NCI-H446 (cell line): ENCODE measurements at regions not wholly inside any gene's neighbourhood (a gene's known extent, or its start where the extent isn't known, plus 50 kb on each side); places are given as distances from the start of the nearest gene placed in this dataset.

ENCODE experiments used
- DNase-seq, 2 experiments: peaks; one replicate each; lab custom pipeline; 2025; lab: John Stamatoyannopoulos, UW

DNA sequence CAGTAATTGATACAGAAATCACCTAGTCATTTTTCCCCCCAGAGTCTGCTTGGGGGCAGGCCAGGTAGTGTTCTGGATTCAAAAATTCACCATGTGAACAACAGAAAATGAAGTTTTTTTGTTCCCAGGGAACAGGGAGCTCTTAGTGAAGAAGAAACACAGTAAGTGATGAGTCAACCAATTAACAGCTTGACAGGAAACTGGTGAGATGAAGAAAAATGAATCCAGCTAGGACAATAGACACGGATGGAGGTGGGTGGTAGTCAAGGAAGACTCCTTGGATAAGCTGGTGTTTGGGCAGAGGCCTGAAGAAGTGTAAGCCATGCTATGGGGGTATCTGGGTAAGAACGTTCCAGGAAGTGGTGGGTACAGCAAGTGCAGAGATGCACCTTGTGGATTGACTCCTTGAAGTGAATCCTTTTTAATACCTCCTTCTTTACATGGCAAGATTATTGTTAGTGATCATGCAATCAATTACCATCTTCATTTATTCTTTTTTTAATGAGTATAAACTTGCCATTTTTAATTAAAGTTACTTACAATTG, 339.9 kb upstream of the RGMA start:
- no peak for DNase-seq

DNA sequence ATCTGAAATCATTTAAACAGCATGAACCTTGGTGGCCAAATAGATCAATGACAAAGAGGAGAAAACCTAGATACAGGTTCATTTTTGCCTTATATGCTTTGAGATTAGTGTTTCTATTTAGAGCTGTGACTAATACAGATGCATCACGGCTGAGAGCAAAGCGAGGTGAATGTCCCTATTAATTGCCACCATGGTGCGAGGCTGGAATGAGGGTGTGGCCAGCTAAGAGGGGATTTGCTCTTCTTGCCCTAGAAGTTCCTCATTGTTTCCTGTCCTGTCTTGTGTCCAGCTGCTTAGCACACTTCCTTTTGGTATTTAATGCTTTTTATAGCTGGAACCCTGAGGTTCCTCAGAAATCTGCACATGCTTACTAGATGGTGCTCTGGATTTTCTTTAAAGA, 339.1 kb upstream of the RGMA start:
- no peak for DNase-seq

DNA sequence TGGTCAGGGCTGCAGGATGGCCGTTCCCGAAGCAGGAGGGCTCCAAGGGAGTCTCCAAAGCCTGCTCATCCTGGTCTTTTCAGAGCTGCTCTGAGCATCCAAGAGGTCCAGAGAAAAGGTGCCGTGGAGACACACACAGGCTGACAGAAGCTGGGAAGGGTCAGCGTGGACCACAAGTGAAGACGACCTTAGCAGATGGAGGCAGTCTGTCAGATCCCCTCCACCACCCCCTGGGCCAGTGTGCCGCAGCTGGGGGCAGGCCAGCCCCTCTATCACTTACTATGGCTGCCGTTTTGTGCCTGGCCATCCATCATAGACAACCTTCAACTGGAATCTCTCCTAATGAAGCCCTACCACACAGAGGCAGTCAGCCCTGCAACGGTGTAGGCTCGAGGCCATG, 335.1 kb upstream of the RGMA start:
- DNase-seq = no peak

DNA sequence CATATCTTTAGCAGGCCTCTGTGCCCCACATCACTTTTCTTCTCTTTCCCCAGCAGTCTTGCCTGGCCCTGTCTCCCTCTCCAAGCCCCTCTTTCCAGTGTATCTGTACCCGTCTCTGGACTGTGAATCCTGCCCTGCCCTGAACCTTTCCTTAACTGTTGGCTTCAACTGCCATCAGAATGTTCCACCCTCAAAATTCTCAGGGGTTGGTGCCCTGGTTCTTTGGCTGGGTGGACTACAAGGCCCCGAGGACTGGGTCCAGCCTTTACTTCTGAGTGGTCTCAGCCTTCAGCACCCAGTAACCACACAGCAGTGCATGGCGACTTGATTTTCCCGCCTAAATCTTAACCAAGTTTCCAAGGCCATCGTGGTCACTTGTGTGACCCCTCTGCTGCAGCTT, 333.5 kb upstream of the RGMA start:
- DNase-seq = no peak

DNA sequence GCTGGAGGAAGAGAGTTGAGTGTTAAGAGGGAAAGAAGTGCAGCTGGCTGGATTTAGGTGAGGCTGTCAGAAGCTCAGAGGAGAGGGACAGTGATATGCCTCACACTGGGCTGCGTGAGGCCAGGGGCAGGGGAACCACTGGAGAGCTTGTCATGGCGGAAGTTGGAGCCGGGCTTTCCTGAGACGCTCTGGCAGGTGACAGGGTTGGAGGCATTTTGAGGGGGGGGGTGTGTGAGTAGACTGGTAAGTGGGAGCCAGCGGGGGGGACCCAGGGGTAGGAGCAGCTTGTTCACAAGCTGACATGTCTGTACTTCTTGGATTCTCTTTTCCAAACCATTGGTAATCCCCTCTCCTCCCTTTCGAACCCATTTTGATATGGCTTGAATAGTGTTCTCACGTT, 331.5 kb upstream of the RGMA start:
- no peak for DNase-seq

DNA sequence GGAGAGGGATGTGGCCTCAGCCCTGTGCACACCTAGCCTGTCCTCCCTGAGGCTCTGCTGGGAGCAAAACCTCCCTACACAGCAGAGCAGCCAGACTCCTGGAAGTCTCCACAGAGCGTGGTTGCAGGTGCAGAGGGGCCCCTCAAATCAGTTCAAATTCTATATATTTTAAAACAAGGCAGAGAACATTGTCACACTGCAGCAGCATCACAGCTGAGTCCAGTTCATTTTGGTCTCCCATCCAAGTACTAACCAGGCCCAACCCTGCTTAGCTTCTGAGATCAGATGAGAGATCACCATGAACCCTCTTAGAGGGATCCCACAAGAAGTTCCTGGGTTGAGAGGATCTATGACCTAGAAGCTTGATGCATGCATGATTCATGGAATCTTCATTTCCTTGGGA, 331.0 kb upstream of the RGMA start:
- DNase-seq = no peak

DNA sequence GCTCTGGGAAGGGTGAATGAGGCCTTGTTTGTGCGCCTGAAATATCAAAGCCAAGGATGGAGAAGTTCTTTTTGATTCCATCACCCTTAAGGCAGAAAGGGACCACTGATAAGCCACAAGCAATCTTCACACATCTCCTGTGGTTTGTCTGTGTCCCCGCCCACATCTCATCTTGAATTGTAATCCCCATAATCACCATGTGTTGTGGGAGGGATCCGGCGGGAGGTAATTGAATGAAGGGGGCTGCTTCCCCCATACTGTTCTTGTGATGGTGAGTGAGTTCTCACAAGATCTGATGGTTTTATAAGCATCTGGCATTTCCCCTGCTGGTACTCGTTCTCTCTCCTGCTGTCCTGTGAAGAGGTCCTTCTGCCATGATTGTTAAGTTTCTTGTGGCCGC, 329.6 kb upstream of the RGMA start:
- DNase-seq = no peak

DNA sequence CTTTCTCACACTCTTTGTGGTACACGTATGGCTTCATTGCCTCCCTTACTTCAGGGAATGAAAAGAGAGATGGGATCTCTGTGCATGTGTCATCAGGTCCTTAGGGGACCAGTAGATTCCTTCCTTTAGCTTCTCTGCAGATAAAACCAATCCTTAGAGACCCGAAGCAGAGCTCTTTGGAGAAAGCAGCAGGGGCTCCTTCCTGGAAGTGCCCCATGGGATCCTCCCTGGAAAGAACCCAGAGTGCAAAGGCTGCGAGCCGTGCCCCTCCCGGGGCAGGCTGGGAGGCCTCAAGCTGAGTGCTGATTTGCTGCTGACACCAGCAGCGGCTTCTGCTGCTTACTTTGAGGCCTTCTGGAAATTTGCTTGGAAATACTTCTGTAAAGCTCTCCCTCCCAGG, 328.6 kb upstream of the RGMA start:
- DNase-seq = no peak

DNA sequence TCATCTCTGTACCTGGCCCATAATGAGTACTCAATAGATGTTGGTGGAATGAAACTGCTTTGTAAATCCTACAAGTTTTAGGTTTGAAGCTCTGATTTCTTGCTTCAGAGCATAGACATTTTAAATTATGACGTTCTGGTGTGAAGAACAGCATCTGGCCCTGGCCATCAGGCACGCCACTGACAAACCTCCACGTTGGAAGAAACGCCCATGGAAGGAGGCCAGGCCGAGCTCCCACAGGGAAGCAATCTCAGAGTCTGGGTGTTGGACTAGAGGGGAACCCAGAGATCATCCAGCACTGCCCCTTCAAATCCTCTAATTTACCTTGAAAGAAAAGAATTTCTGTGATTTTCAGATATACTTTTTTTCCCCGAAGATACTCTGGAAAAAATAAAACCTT, 328.1 kb upstream of the RGMA start:
- DNase-seq = no peak

DNA sequence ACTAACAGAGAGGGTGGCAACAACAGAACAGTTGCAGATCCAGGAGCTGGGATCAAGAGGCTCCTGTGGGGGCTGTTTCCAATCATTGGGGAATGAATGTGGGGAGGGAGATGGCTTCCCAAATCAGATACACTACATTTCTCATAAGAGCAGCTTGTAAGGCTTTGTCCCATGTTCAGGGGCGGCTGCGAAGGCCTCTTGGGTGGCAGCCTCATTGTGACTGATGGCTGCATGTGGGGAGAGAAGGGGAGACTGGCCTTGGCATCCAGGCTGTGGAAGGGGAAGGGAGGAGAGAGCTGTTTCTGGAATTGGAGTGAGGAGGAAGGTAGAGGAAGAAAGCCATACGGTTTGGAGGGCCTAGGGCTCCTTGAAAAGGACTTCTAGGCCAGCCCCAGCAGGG, 326.6 kb upstream of the RGMA start:
- DNase-seq = no peak

DNA sequence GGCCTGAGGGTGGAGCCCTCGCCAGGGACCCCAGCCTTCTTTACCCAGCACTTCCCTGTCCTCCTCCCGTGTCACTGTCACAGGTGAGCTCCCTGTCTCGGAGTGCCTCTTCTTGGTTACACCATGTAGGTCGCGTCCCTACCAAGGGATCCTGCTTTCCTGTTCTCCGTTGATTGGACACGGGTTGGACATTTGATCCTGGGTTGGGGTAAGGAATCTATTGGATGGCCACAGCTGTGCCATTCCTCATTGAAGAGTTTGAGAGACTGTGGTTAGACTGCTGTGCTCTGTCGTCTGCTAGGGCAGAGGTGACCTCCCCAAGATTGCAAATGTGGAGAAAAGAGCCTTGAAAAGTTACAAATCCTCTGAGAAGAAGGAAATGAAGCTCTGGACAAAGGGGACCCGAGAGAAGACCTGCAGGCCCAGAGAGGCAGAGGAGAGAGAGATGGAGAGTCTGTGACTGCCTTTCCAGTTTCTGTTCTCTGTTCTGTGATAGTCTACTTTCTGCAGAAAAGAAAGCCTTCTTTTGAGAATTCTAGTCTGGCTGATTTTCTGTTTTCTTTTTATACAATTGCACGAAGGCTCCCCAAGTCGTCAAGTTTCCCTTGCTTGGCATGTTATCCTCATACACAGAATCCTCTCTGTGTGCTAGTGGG, 325.7 kb upstream of the RGMA start:
- no peak for DNase-seq

DNA sequence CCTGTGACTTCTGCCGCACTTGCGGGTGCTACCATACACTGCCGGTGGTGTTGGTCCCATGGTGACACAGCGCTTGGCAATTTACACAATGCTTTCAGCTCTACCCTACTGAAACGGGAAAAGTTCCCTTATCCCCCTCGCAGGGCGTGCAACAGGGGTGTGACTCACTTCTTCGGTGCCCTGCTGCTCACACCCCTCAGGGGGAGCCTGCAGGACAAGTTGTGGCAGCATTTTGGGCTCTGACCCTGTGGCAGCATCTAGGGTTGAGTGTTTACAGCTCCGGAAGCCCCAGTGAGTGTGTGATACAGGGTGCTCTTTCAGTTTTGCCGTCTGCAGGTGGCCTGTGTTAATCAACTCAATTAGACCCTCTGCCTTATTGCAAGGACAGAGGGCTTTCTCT, 324.7 kb upstream of the RGMA start:
- DNase-seq = no peak

DNA sequence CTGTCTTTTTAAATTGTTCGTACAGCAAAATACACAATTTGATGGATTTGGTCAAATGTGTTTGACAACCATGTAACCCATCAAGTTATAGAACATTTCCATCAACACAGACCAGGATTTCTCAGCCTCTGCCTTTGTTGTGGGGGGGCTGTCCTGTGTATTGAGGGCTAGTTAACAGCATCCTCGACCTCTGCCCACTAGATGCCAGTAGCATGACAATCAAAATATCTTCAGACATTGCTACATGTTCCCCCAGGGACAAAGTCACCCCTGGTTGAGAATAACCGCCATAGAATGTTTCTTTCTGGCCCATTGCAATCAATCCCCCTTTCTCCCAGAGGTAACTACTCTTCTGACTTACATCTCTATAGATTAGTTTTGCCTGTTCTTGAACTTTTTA, 310.1 kb upstream of the RGMA start:
- DNase-seq = no peak

DNA sequence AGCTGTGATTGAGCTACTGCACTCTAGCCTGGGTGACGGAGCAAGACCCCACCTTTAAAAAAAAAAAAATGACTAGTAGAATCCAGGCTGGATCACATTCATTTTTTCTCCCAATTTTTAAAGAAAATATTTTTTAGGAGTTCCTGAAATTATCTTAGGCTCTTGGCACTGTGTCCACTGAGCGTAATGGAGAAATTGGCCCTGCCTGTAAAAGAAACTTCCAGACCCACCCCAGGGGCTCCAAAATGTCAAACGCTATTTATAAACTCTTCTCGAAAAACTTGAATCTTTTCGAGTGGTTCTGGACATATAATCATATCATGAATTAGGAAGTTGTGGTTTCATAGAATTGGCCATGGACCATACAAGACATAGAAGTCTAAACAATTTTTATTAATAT, 300.2 kb upstream of the RGMA start:
- no peak for DNase-seq

DNA sequence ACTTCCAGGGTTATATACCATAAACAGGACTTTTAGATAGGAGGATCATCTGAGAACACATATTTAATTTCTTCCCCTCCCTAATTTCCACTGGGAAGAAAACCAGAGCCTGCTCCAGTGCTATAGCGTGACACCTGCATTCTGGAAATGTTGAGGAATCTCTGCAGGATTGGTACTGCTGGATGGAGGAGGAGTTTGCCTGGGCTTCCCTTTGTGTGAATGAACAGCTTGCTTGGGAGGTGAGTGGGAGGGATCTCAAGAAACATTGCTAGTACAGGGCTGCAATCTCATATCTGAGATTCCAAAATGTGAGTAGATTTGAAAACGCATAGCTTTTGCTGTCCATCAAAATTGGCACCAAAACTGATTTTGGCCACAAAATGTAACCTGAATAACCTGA, 295.9 kb upstream of the RGMA start:
- no peak for DNase-seq

DNA sequence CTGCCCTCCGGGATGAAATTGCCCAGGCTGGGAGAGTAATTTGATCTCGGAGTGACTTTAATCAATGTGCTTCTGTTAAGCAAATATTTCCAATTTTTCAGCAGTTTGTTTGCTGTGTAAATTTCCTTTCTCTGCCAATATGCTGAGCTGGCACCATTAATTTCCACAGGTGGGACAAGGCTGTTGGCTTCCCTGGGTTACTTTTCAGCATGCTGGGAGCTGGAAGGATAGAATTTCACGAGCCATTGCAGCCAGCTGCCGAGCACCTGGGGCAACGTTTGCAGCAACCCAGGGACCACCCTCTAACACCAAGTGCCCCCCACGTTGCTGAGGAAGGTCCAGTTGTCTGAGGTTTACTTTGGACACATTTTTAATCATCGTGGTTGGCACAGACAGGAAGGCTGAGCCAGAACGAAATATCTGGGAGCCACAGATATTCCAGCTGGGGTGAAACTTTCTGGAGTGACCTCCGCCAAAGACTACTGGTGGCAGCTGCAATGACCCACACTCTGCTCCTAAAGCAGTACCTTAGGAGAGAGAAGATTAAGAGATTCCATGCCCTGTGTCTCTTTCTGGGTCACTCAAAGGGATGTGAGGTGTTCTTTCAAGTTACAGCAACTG, 293.3 kb upstream of the RGMA start:
- no peak for DNase-seq

DNA sequence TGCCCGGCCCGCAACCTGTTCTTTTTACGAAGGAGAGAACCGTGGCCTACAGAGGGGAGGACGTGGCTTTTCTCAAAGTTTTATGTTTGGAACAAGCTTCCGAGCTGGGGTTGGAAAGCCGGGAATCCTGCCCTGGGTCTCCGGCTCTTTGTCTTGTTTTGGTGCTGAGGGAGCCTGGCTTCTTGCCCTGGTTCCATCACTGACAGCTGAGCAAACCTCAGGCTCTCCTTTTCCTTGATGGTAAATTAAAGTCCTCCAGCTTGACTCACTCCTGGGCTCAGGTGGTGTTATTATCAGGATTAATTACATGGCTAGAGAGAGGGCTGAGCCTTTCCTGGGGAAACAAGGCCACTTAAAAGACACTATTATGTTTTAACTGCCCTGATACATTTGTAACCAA, 289.5 kb upstream of the RGMA start:
- DNase-seq = no peak

DNA sequence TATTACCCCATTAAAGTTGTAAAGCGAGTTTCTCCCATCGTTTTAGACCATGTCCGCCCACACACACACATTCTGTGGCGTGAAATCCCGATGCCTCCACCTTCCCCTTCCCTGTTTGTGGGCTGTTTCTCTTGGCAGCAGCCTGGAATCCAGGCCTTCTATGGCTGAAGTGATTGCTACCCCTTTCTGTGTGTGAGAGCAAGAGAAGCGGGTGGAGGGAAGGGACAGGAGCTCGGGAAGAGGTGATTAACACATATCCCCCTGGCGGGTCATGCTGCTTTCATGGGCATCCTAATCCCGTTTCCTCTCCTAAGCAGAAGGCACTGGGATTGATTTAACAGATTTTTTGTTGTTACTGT, 283.8 kb upstream of the RGMA start:
- DNase-seq = no peak

DNA sequence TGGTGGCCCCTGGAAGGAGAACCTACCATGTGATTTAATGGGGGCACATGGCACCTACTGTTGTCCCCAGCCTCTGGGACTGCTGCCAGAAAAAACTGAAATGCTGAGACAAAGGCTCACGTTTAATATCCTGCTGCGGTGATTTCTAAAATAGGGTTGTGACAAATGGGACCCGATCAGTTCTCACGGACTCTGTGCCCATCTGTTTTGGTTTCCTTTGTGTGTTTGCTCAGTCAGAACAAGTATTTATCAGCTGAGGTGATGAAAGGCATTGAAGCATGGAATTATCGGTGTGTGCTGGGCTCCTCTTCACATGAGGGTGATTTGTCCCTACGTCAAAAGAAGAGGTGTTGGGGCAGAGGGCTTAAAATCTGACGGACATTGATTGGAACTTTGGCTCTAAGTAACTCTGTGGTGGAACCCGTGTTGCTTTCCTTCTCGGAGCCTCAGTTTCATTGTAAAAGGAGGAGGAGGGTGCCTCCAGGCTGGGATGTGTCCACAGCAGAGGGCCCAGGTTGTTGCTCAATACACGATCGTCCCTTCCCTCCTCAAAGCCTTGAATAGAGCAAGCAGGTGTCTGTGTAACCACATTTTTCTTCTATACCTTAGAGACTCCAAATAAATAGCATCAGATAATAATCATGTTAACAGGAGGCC, 283.3 kb upstream of the RGMA start:
- DNase-seq = no peak

DNA sequence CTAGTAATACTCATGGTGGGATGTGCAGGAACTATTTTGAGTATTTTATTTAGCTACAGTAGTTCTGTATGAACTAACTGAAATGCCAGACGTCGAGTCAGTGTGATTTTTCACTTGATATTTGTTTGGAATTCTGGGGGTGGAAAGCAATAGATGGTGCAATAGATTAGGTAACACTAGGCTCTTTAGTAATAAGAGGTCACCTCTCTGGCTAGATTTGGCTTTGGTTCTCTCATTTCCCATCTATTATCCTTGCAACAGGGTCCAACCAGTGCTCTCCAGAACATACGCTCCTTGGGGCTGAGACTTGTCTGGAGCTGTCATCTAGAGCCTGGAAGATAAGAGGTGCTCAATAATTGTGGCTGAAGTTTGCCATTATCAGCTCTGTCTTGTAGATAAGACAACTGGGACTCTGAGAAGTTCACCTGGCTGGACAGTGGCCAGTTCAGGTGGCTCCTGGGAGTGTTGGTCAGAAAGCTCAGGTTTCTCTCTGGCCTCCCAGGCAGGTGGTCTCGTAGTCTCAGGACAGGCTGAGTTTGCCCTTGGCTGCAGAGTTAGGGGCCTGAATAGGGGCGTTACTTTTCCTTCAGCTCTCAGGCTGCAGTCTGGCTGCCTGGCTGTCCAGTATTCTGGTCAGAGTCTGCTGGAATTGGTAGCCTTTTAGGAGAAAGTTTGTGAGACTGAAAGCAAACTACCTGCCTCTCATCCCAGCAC, 277.5 kb upstream of the RGMA start:
- DNase-seq = no peak

DNA sequence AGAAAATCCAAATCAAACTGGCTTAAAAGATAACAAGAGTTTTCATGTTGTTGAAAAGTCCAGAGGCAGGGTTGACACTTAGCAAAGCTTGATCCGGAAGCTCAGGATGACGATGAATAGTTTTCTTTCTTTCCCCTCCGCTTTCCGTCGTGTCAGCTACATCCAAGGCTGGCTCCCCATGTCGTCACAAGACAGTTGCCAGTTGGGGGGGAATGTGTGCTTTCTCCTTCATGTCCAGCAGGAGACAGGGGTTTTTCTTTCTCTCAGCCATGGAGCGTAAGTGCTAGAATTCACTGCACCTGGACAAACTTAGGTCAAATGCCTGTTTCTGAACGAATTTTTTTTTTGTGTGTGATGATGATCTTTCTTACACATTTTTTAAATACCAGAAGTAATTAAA, 273.8 kb upstream of the RGMA start:
- DNase-seq = no peak

DNA sequence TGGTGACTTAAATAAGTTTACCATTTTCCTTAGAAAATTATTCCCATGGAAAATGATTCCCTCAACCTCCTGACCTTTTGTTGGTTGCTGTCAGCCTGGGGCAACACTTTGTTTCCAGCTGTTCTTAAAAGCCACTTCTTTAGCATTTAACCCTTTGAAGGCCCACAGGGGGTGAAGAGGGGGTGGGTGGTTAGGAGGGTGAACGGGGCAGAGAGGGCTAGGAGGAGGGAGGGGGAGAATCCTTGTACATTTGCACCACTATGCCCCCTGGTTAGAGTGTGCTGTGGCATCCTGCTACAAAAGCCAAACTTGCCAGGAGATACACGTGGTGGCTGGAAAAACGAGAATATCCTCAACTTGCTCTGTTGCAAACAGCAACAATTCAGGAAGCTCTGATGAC, 273.2 kb upstream of the RGMA start:
- DNase-seq = no peak

DNA sequence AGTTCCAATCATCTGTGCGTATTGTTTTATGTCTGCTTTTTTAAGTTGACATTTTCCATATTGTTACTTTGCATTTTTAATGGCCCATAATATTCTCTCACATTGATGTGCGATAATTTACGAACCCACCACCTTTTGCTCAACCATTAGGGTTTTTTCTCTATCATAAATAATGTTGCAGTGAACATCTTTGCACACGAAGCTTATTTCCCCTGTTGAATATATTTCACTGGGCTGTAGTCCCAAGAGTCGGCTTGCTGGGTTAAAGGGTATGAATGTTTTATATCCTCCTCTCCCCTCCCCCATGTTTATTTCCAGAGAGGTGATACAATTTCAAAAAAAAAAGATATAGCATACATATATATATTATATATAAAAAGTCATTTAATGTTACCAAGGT, 272.7 kb upstream of the RGMA start:
- no peak for DNase-seq
